Right lobe of liver (tissue), 6 donors: ENCODE measurements at regions not wholly inside any gene's neighbourhood (a gene's known extent, or its start where the extent isn't known, plus 50 kb on each side); places are given as distances from the start of the nearest gene placed in this dataset.

Experiments
- ATAC-seq, 4 donors: fragments of 200-7000 bp; cut with Tn5 transposase; one replicate each; pipeline ENCODE4 v1.9.1; 2020; ENCODE audit warnings: mild to moderate bottlenecking in 4 of 4, moderate library complexity in 4 of 4
- DNase-seq, 3 donors: peaks; one replicate each; pipeline ENCODE4 v3.0.0-alpha.2; 2020
- H3K27ac ChIP-seq, 3 donors: fragments of 200-600 bp; one replicate each; pipeline ENCODE4 v1.8.0; 2022
- H3K27me3 ChIP-seq, 2 donors: fragments of 200-600 bp; one replicate each; pipeline ENCODE4 v1.8.0; 2022
- H3K36me3 ChIP-seq, 4 donors: fragments of 200-600 bp; sonication (generic) in 1 of 4; one replicate each; pipeline versions ENCODE4 v1.5.1 to v1.8.0; 2017 to 2022; ENCODE audit warnings: control low read depth in 1 of 4
- H3K4me1 ChIP-seq, 4 donors: fragments of 200-600 bp; sonication (generic) in 1 of 4; one replicate each; pipeline versions ENCODE4 v1.5.1 to v1.8.0; 2017 to 2022; ENCODE audit warnings: control low read depth in 1 of 4
- H3K4me3 ChIP-seq, 3 donors: fragments of 200-600 bp; one replicate each; pipeline ENCODE4 v1.8.0; 2022
- H3K9me3 ChIP-seq, 4 donors: fragments of 200-600 bp; sonication (generic) in 1 of 4; one replicate each; pipeline versions ENCODE4 v1.5.1 to v1.8.0; 2017 to 2022; ENCODE audit warnings: control low read depth in 1 of 4
- CTCF ChIP-seq, 4 donors: fragments of 200-600 bp in 3 of 4; fragments of 450-650 bp in 1 of 4; IDR thresholded peaks; one replicate each; pipeline versions ENCODE4 v1.5.1 to v1.8.0; 2016 to 2022; ENCODE audit warnings: antibody characterized with exemption in 4 of 4, mild to moderate bottlenecking in 2 of 4
- POLR2A ChIP-seq: fragments of 450-650 bp; IDR thresholded peaks from one replicate; pipeline ENCODE4 v1.6.1; 2017; ENCODE audit warnings: antibody characterized with exemption, mild to moderate bottlenecking
- WGBS: methylation state at CpG from one replicate; pipeline ENCODE4 v1.1.6; 2018; ENCODE audit warnings: low coverage, low lambda C conversion rate; ENCODE audit not compliant: insufficient coverage; ENCODE audit errors: missing lambda C conversion rate; 5-methylcytosine and 5-hydroxymethylcytosine counted together
- intact Hi-C, 2 donors: fragments of 100-400 bp; cut with DNase I; formaldehyde crosslinking; loops; one replicate each; pipeline versions ENCODE4 v1.11.2 to v1.14.1; 2022
- donor health status: DM: no; HTN: yes; CAD: no.
- donor health status: DM: no; HTN: no; CAD: no.
- donor health status: DM: no; HTN: no; CAD: no.
- donor health status: DM: no; HTN: yes; CAD: no.
- donor health status: DM: no; HTN: yes; CAD: no.

- Histone ChIP-seq H3K4me3 (no peak overlapping the region), H3K36me3 (no peaks in the 10 kb centered on the region), H3K27ac (no peak overlapping the region), H3K9me3 (no peaks in the 10 kb centered on the region), H3K4me1 (peaks cover 0 to 7% (median 0%) of the 10 kb centered on the region in 4 donors), H3K27me3 (no peaks in the 10 kb centered on the region)
- no peak for ATAC-seq
- DNase-seq: no peak
- WGBS: 48% methylated on average over 5 of the region's 5 CpGs
- intact Hi-C loops: no loop called here
- TF ChIP-seq CTCF (IDR thresholded peaks at IDR 0.05) (no peak), POLR2A (no peak)
Observed at GRCh38 chr4:82045267-82045666, 328.5 kb downstream of the HNRNPD start.

DNA sequence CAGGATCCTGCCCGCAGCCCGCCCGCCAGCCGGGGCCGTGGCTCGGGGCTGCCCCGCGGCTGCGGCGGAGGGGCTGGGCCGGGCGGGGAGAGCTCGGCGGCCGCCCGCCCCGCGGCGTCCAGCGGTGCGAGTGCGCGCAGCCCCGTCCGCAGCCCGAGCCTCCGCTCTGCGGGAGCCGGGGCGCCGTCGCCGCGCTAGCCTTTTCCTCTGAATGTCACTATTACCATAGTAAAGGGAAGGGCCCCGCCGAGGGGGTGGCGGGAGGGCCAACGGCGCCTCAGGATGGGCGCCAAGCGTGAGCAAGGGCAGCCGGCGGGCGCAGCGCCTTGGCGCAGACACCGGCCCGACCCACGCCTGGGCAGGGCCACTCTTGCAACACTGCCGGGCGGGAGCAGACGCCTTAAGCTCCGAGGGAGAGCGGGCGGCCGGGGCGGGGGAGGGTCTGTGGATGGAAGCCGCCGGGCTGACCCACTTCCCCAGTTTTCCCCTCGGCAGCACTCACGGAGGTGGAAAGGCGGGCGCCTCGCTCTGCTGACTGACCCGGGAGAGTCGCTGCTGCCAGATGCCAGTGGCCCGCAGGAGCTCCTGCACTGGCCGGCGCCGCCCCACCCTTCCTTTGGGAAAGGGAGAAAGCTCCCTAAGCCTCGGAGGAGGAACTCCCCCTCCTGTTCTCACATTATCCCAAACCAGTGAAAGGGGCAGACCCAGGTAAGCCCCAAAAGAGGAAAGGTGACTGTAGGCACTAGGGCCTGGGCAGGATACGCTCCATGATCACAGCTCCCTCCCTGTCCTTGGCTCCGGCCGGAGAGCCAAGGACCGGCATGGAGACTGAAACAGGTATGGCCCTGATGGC lies 329.4 kb downstream of the HNRNPD start:
- Histone ChIP-seq H3K36me3 (no peaks in the 10 kb centered on the region), H3K4me3 (peak overlapping the region; percentile 22 to 49 (median 29)), H3K4me1 (peaks cover 0 to 7% (median 0%) of the 10 kb centered on the region in 4 donors), H3K9me3 (no peaks in the 10 kb centered on the region), H3K27me3 (no peaks in the 10 kb centered on the region), H3K27ac (no peak overlapping the region)
- peak; percentile 42 to 67 (median 48) for DNase-seq
- TF ChIP-seq POLR2A (no peak), CTCF (IDR thresholded peaks at IDR 0.05) (no peak)
- peak; percentile 71 to 83 (median 80) for ATAC-seq
- intact Hi-C loops: no loop called here
- WGBS: 0% methylated on average over 21 of the region's 75 CpGs

- Histone ChIP-seq H3K4me3 (peak overlapping the region in 1 of 3 donors; percentile 49), H3K36me3 (no peaks in the 10 kb centered on the region), H3K4me1 (peaks cover 0 to 7% (median 0%) of the 10 kb centered on the region in 4 donors), H3K9me3 (no peaks in the 10 kb centered on the region), H3K27me3 (no peaks in the 10 kb centered on the region), H3K27ac (no peak overlapping the region)
- peak in 1 of 3 donors; percentile 20 for DNase-seq
- WGBS: 4% methylated on average over 12 of the region's 18 CpGs
- TF ChIP-seq POLR2A: no peak
- intact Hi-C loops: no loop called here
- ATAC-seq: no peak
Observed at GRCh38 chr4:82043809-82044137, 330.0 kb downstream of the HNRNPD start.

GRCh38 chr4:82043081-82043808 lies 330.5 kb downstream of the HNRNPD start:
- H3K4me1 ChIP-seq: peaks cover 0 to 7% (median 0%) of the 10 kb centered on the region in 4 donors
- DNase-seq: peak; percentile 20 to 55 (median 47)
- H3K36me3 ChIP-seq: no peaks in the 10 kb centered on the region
- H3K27me3 ChIP-seq: no peaks in the 10 kb centered on the region
- no peaks in the 10 kb centered on the region for H3K9me3 ChIP-seq
- ATAC-seq: peak; percentile 56 to 86 (median 66)
- no peak overlapping the region for H3K27ac ChIP-seq
- TF ChIP-seq POLR2A: no peak
- TF ChIP-seq CTCF (IDR thresholded peaks at IDR 0.05): no peak
- intact Hi-C loops: no loop called here
- peak overlapping the region in 1 of 3 donors; percentile 49 for H3K4me3 ChIP-seq
- 34% methylated on average over 12 of the region's 12 CpGs for whole genome bisulfite sequencing

DNA sequence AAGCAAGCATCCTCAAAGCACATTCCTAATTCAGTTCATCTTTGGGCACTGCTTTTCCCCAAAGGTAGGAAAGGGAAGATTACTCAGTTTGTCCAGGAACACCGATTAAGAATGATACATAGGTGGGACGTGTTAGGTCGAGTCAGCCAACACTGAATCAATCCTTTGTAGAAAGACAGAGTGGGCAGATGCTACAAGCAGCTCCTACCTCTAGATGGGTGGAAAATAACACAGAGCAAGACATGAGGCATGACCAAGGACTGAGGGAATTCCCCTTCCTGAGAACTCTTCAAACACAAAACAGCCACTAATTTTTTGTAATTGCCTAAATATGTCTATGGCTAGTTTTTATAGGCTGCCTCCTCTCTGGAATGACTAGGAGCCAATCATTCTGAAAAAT lies 331.7 kb downstream of the HNRNPD start:
- no peak overlapping the region for H3K27ac ChIP-seq
- TF ChIP-seq CTCF (IDR thresholded peaks at IDR 0.05): no peak
- no peak for TF ChIP-seq POLR2A
- ATAC-seq (no peak), DNase-seq (no peak)
- no peaks in the 10 kb centered on the region for H3K36me3 ChIP-seq
- WGBS: 67% methylated on average over 3 of the region's 3 CpGs
- intact Hi-C loops: no loop called here
- H3K4me1 ChIP-seq: peaks cover 0 to 7% (median 0%) of the 10 kb centered on the region in 4 donors
- H3K27me3 ChIP-seq: no peaks in the 10 kb centered on the region
- H3K9me3 ChIP-seq: no peaks in the 10 kb centered on the region
- no peak overlapping the region for H3K4me3 ChIP-seq
